Activated CD4-positive, CD25-positive, alpha-beta regulatory T cell treated with anti-CD3 and anti-CD28 coated beads, Interleukin-2, amount 50 U/mL, for 24 hours (primary cell): ENCODE measurements at regions not wholly inside any gene's neighbourhood (a gene's known extent, or its start where the extent isn't known, plus 50 kb on each side); places are given as distances from the start of the nearest gene placed in this dataset.
A peak's percentile ranks its signal among the peaks of the same experiment; 100 is the strongest.

Experiments used
- ATAC-seq, 2 donors: fragments of 150-1000 bp; cut with Tn5 transposase; one replicate each; pipeline ENCODE4 v1.10.0; 2021; ENCODE audit warnings: mild to moderate bottlenecking in 1 of 2, moderate library complexity in 1 of 2

GRCh38 chr14:49999826-50000379 is 107.0 kb downstream of the ARF6 start:
- ATAC-seq: no peak

DNA sequence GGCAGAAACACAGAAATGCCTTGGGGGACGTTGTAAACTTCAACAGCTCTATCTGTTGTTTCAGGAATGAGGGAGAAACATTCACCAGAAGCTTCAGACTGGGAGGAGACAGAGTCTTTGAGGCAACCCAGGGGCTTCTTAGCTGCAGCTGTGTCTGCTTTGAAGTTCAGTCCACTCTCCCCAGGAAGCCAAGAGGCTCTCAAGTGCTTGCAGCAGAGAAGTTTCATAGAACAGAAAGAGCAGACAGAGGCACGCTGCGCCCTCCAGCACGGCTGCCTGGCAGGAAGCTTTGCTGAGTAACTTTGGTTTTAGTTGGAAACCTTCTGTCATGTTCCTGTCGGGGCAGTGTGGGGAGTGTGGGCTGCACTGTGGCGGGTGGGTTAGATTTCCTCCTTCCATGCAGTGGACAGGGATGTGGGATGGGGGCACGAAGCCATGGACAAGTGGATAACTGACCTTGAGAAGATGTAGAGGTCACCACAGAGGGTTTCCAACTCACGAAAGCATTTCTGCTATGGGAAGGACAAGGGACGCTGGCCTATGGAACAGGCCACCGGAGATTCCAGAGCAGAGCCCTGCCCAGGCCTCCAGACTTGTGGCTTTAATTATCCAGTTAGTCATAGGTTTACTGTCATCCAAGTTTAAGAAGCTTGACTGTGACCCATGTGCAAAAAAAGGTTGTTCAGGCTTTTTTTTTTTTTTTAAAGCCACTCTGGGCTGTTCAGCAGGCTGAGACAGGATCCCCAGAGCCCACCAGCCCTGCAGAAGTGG is 107.7 kb downstream of the ARF6 start:
- ATAC-seq: peak; percentile 34 to 37

GRCh38 chr14:50001151-50001998 is 108.5 kb downstream of the ARF6 start:
- ATAC-seq: peak; percentile 53 to 64

GRCh38 chr14:50001999-50002925 is 109.4 kb downstream of the ARF6 start:
- ATAC-seq: peak; percentile 11 to 15

DNA sequence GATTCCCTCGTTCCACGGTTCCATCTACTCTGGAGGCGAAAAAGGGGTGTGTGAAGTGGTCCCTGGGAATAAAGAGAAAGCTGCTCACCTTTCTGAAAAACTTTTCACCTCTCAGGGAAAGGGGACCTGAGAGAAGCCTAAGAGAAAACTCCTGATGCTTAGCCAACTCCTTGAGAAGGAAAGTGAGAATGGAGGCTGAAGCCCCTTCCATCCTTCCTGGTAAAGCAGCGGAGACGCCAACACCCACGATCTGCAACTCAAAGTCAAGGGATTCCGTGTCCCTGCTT is 110.0 kb downstream of the ARF6 start:
- no peak for ATAC-seq

GRCh38 chr14:50003213-50004021 is 110.5 kb downstream of the ARF6 start:
- peak in 1 of 2 donors; percentile 1 for ATAC-seq

DNA sequence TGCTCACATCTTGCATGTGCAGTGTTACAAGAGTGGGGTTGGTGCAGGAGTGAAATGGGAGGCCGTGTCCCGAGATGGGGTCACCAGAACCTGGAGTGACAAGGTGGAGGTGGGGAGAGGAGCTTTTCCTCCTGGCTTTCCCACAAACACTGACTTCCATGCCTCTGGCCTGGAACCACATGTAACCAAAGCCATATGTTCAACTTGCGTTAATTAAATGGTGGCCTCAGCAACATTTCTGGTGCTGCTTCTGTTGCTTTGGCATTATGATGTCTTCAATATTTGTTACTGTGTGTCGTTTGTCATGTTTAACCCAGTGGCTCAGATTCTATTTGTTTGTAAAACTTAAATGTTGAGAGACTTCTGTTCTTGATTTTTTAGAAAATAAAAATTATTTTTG is 110.2 kb downstream of the VCPKMT start:
- no peak for ATAC-seq

GRCh38 chr14:50007123-50007903 is 109.1 kb downstream of the VCPKMT start:
- ATAC-seq: no peak

- ATAC-seq: no peak
Measured at GRCh38 chr14:50008562-50008961, 107.8 kb downstream of the VCPKMT start.

DNA sequence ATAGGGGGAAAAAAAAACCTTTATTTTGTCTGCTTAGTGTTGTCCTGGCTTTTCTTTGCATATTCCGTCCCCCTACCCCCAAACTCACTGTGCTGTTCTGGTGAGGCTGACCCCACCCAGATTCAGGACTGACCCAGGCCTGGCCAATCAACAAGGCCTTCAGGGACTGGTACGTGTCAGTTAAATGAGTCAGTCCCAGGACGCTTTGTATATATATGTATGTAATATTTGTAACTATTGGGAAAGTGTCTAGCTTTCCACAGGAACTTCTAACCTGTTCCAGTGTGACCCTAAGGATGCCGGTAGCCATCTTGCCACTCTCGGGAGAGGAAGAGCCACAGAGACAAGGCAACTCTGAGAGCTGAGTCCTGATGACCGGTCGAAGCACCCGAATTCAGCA is 107.4 kb downstream of the VCPKMT start:
- no peak for ATAC-seq

DNA sequence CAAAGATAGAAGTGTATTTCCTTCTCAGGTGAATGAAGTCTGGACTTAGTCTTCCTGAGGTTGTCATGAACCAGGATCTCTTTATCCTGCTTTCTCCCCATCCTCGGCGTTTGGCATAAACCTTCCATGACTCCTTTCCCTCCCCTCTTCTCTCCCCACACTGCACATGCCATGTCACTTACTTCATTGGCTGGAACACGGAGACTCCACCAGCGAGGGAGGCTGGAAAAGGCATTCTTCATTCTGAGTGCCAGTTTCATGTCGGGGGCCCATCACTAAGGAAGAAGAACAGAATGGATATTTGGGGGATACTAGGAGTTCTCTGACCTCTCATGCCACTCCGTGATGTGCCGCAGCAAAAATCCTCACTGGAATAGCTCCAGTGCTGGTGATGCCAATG is 105.6 kb downstream of the VCPKMT start:
- ATAC-seq: no peak

- no peak for ATAC-seq
Measured at GRCh38 chr14:50011242-50011641, 105.1 kb downstream of the VCPKMT start.

DNA sequence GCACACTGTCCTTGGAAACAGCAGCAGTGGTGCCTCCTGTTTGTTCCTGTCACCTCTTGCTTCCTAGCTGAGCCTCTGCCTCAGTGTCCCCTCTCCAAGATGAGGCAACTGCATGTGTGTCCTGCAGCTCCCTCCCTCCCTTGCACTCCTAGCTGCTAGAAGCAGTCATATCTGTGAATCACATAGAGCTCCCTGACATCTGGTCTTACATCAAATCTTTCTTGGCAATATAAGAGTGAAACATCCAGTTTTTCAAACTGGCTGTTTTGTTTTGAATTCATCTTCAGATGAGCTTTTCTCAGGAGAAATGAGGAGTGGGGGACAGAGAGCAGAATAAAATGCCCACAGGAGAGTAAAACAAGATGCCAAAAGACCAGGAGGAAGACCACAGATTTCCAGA is 103.7 kb downstream of the VCPKMT start:
- no peak for ATAC-seq

DNA sequence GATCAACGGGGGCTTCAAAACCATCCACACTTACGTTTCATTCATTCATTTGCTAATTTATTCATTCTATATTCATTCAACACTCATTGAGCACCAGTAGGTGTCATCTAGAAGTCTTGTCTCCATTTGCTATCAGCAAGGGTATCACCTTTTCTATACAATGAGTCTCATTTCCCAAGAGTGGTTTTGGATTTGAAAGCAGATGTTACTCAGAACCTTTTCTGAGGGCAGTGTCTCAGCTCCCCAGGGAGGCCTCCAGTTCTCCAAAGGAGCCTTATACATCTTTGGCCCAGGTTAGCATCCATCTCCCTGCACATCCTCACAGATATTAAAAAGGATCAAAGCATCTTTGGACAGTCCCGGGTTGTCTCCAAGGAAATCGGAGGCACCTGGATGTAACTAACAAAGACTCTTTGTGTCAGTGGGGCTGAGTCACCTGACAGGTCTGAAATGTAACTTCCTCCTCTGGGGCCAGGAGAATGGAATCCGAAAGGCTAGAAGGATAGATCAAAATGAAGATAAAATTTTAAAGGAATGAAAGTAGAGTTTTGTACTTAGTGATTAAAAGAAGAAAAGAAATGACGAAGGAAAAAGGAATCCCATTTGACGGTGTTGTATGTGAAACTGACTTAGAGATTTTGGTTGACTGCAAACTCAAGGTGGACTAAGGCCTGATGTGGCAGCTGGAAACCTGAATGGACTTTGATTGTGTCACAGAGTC is 103.0 kb downstream of the VCPKMT start:
- no peak for ATAC-seq

DNA sequence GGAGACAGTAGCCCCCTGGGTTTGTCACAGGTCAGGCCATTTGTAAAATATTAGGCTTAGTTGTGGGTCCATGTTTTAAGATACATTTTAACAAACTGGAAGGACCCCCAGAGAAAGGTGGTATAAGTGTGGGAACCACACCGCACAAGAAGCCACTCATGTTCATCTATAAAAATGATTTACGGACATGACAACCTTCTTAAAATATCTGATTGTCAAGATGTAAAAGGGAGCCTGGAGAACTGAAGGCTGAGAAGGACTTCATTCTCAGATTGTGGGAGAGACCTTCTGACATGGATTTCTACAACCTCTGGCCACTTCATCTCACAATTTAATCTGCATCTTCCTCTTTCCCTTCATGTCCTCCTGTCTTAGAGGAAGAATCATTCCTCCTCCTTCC is 102.4 kb downstream of the VCPKMT start:
- no peak for ATAC-seq

GRCh38 chr14:50014809-50015430 is 101.5 kb downstream of the VCPKMT start:
- no peak for ATAC-seq

GRCh38 chr14:50015716-50016115 is 100.7 kb downstream of the VCPKMT start:
- ATAC-seq: no peak

DNA sequence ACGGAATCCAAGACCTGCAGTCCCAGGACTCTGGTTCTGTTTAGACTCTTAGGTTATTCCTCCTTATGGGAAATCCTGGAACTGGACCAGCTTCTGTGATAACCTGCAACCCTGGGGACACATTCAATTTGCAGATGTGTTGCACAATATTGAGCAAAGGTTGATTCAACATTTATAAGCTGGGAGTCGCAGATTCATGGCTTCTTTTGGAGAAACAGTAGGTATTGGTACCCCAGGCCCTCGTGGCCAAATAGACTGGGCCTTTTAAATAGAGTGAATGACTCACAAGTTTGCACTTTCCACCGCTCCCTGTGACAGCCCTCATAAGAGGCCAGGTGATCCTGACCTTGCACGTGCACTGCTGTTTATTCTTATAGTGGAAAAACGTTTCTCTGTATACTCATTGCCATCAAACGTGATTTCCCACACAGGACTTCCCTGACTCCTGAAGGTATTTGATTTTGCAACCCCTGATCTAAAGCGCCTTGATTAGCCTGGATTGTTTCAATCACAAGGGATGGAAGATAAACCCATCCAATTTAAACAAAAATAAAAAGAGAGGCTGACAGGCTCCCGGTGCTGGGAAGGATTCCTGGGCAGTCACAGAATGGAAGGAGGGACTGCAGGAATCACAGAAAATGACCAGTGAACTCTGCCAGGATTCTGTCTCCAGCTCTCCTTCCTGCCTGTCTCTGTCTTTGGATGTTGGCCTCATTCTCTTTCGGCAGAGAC is 98.0 kb downstream of the VCPKMT start:
- no peak for ATAC-seq

DNA sequence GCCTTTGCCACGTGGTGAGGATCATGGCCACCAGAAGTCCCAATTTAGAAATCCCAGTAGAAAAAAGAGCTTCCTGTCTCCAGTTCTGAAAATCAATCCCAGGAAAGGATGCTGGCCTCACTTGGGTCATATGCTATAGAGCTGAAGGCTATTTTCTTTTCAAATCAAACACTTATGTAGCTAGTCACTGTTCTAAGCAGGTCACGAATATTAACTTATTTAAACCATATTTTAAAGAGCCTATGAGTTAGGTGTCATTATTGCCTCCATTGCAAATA is 97.5 kb downstream of the VCPKMT start:
- ATAC-seq: no peak

GRCh38 chr14:50020184-50020583 is 96.2 kb downstream of the VCPKMT start:
- ATAC-seq: no peak
